H1 (cell line): ENCODE measurements at regions not wholly inside any gene's neighbourhood (a gene's known extent, or its start where the extent isn't known, plus 50 kb on each side); places are given as distances from the start of the nearest gene placed in this dataset.

Experiments
- ASH2L ChIP-seq: fragments of 200-600, 300-600 bp; sonication (generic); IDR thresholded peaks from one replicate; pipeline ENCODE4 v1.7.1; 2017; ENCODE audit warnings: low read length
- CEBPB ChIP-seq: IDR thresholded peaks from 2 replicates; pipeline ENCODE4 v1.6.1; 2012; ENCODE audit warnings: low read depth, low read length

DNA sequence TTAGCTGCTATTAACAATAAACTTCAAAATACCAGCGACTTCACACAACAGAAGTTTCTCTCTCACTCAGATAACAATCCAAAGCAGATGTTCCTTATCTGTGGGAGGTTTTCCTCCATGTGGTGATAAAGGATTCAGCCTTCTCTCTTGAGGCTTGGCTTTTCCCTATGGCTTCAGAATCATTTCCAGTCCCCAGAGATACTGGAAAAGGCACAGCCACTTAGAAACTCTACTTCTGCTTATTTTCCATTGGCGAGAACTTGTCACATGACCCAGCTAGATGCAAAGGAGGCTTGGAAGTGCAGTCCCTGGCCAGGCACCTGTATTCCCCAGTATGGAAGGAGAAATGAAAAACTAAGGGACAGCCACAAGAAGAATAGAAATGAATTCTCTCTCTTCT is 344.8 kb downstream of the MTX2 start:
- no peak for TF ChIP-seq CEBPB
- TF ChIP-seq ASH2L: no peak
